ENCODE measurements at regions not wholly inside any gene's neighbourhood (a gene's known extent, or its start where the extent isn't known, plus 50 kb on each side); places are given as distances from the start of the nearest gene placed in this dataset.

GRCh38 chr11:88041679-88042078 lies 133.6 kb downstream of the RAB38 start:
- CTCF ChIA-PET: no interaction called here
- H3K4me3 Mint-ChIP-seq: no peak overlapping the region
- peaks cover 0 to 1% (median 0%) of the 10 kb centered on the region in 5 donors for H3K9me3 Mint-ChIP-seq

GRCh38 chr11:88040148-88040496 lies 135.1 kb downstream of the RAB38 start:
- ChIA-PET POLR2A (no interaction called here), CTCF (no interaction called here)
- Histone ChIP-seq H3K36me3 (ENCODE audit: insufficient read depth, low read length) (no peaks in the 10 kb centered on the region), H3K4me1 (ENCODE audit: insufficient read depth, low read length) (no peaks in the 10 kb centered on the region), H3K4me3 (ENCODE audit: low read length) (no peak overlapping the region), H3K27ac (ENCODE audit: low read depth, low read length) (no peak overlapping the region), H3K27me3 (ENCODE audit: insufficient read depth, low read length, poor library complexity, severe bottlenecking) (no peaks in the 10 kb centered on the region), H3K9me3 (ENCODE audit: low read length) (no peaks in the 10 kb centered on the region)
- Mint-ChIP-seq H3K36me3 (no peaks in the 10 kb centered on the region), H3K27me3 (peaks cover 1 to 32% of the 10 kb centered on the region in 2 donors), H3K27ac (no peak overlapping the region), H3K9me3 (peaks cover 0 to 1% (median 0%) of the 10 kb centered on the region in 5 donors), H3K4me1 (no peaks in the 10 kb centered on the region), H3K4me3 (no peak overlapping the region)
- DNase-seq: no peak

More at GRCh38 chr11:88041679-88042078, 133.6 kb downstream of the RAB38 start:
- H3K27ac Mint-ChIP-seq: no peak overlapping the region
- Histone ChIP-seq H3K36me3 (ENCODE audit: insufficient read depth, low read length) (no peaks in the 10 kb centered on the region), H3K27me3 (ENCODE audit: insufficient read depth, low read length, poor library complexity, severe bottlenecking) (no peaks in the 10 kb centered on the region), H3K4me1 (ENCODE audit: insufficient read depth, low read length) (no peaks in the 10 kb centered on the region), H3K27ac (ENCODE audit: low read depth, low read length) (no peak overlapping the region), H3K4me3 (ENCODE audit: low read length) (no peak overlapping the region), H3K9me3 (ENCODE audit: low read length) (no peaks in the 10 kb centered on the region)
- no peaks in the 10 kb centered on the region for H3K36me3 Mint-ChIP-seq
- POLR2A ChIA-PET: no interaction called here
- DNase-seq: no peak
- H3K4me1 Mint-ChIP-seq: no peaks in the 10 kb centered on the region
- H3K27me3 Mint-ChIP-seq: peaks cover 1 to 33% of the 10 kb centered on the region in 2 donors

GRCh38 chr11:88039476-88040147 lies 135.6 kb downstream of the RAB38 start:
- no peak overlapping the region for H3K4me3 ChIP-seq (ENCODE audit: low read length)
- no peaks in the 10 kb centered on the region for H3K27me3 ChIP-seq (ENCODE audit: insufficient read depth, low read length, poor library complexity, severe bottlenecking)
- no peak overlapping the region for H3K27ac ChIP-seq (ENCODE audit: low read depth, low read length)
- Mint-ChIP-seq H3K4me1 (no peaks in the 10 kb centered on the region), H3K4me3 (no peak overlapping the region), H3K36me3 (no peaks in the 10 kb centered on the region), H3K27me3 (peaks cover 1 to 27% of the 10 kb centered on the region in 2 donors), H3K9me3 (peaks cover 0 to 1% (median 0%) of the 10 kb centered on the region in 5 donors), H3K27ac (no peak overlapping the region)
- H3K4me1 ChIP-seq (ENCODE audit: insufficient read depth, low read length): no peaks in the 10 kb centered on the region
- H3K9me3 ChIP-seq (ENCODE audit: low read length): no peaks in the 10 kb centered on the region
- ChIA-PET CTCF (no interaction called here), POLR2A (no interaction called here)
- no peaks in the 10 kb centered on the region for H3K36me3 ChIP-seq (ENCODE audit: insufficient read depth, low read length)
- DNase-seq: no peak

GRCh38 chr11:88038063-88038462 lies 137.2 kb downstream of the RAB38 start:
- no peak overlapping the region for H3K27ac Mint-ChIP-seq
- H3K4me1 Mint-ChIP-seq: no peaks in the 10 kb centered on the region
- CTCF ChIA-PET: no interaction called here
- no peak for DNase-seq
- Histone ChIP-seq H3K27ac (ENCODE audit: low read depth, low read length) (no peak overlapping the region), H3K4me3 (ENCODE audit: low read length) (no peak overlapping the region), H3K27me3 (ENCODE audit: insufficient read depth, low read length, poor library complexity, severe bottlenecking) (no peaks in the 10 kb centered on the region), H3K36me3 (ENCODE audit: insufficient read depth, low read length) (no peaks in the 10 kb centered on the region), H3K9me3 (ENCODE audit: low read length) (no peaks in the 10 kb centered on the region), H3K4me1 (ENCODE audit: insufficient read depth, low read length) (no peaks in the 10 kb centered on the region)
- no peak overlapping the region for H3K4me3 Mint-ChIP-seq
- peaks cover 4 to 6% (median 4%) of the 10 kb centered on the region in 5 donors for H3K9me3 Mint-ChIP-seq
- H3K27me3 Mint-ChIP-seq: peaks cover 1 to 16% of the 10 kb centered on the region in 2 donors
- POLR2A ChIA-PET: no interaction called here
- H3K36me3 Mint-ChIP-seq: no peaks in the 10 kb centered on the region

- Histone ChIP-seq H3K27ac (ENCODE audit: low read depth, low read length) (no peak overlapping the region), H3K4me3 (ENCODE audit: low read length) (no peak overlapping the region), H3K27me3 (ENCODE audit: insufficient read depth, low read length, poor library complexity, severe bottlenecking) (no peaks in the 10 kb centered on the region), H3K4me1 (ENCODE audit: insufficient read depth, low read length) (no peaks in the 10 kb centered on the region), H3K36me3 (ENCODE audit: insufficient read depth, low read length) (no peaks in the 10 kb centered on the region), H3K9me3 (ENCODE audit: low read length) (no peaks in the 10 kb centered on the region)
- CTCF ChIA-PET: no interaction called here
- peaks cover 4 to 9% (median 5%) of the 10 kb centered on the region in 5 donors for H3K9me3 Mint-ChIP-seq
- no peaks in the 10 kb centered on the region for H3K36me3 Mint-ChIP-seq
- H3K27me3 Mint-ChIP-seq: peaks cover 0 to 16% of the 10 kb centered on the region in 2 donors
- POLR2A ChIA-PET: no interaction called here
- H3K4me3 Mint-ChIP-seq: no peak overlapping the region
- H3K4me1 Mint-ChIP-seq: no peaks in the 10 kb centered on the region
- no peak for DNase-seq
- no peak overlapping the region for H3K27ac Mint-ChIP-seq
These were observed 138.5 kb downstream of the RAB38 start for GRCh38 chr11:88036701-88037100.

GRCh38 chr11:88035271-88035670 lies 140.0 kb downstream of the RAB38 start:
- H3K4me1 Mint-ChIP-seq: no peaks in the 10 kb centered on the region
- no peaks in the 10 kb centered on the region for H3K27me3 ChIP-seq (ENCODE audit: insufficient read depth, low read length, poor library complexity, severe bottlenecking)
- no peak for DNase-seq
- H3K9me3 Mint-ChIP-seq: peaks cover 4 to 9% (median 5%) of the 10 kb centered on the region in 5 donors
- no peaks in the 10 kb centered on the region for H3K9me3 ChIP-seq (ENCODE audit: low read length)
- peaks cover 0 to 7% of the 10 kb centered on the region in 2 donors for H3K27me3 Mint-ChIP-seq
- H3K4me1 ChIP-seq (ENCODE audit: insufficient read depth, low read length): no peaks in the 10 kb centered on the region
- no peaks in the 10 kb centered on the region for H3K36me3 ChIP-seq (ENCODE audit: insufficient read depth, low read length)
- POLR2A ChIA-PET: no interaction called here
- H3K36me3 Mint-ChIP-seq: no peaks in the 10 kb centered on the region
- no peak overlapping the region for H3K27ac ChIP-seq (ENCODE audit: low read depth, low read length)
- no peak overlapping the region for H3K27ac Mint-ChIP-seq
- no peak overlapping the region for H3K4me3 ChIP-seq (ENCODE audit: low read length)
- CTCF ChIA-PET: no interaction called here
- H3K4me3 Mint-ChIP-seq: no peak overlapping the region

- Mint-ChIP-seq H3K9me3 (no peaks in the 10 kb centered on the region), H3K4me3 (no peak overlapping the region), H3K36me3 (no peaks in the 10 kb centered on the region), H3K4me1 (no peaks in the 10 kb centered on the region), H3K27ac (no peak overlapping the region), H3K27me3 (peaks cover 1 to 8% of the 10 kb centered on the region in 2 donors)
- H3K36me3 ChIP-seq (ENCODE audit: insufficient read depth, low read length): no peaks in the 10 kb centered on the region
- ChIA-PET POLR2A (no interaction called here), CTCF (interaction anchor here (1.2 to 3.0 kb wide), 4 partner anchors 521 to 535 kb away, joined by 4 to 21 read pairs (median 15); no protein-coding TSS in a partner anchor)
- no peaks in the 10 kb centered on the region for H3K4me1 ChIP-seq (ENCODE audit: insufficient read depth, low read length)
- no peak overlapping the region for H3K4me3 ChIP-seq (ENCODE audit: low read length)
- DNase-seq: no peak
- no peaks in the 10 kb centered on the region for H3K27me3 ChIP-seq (ENCODE audit: insufficient read depth, low read length, poor library complexity, severe bottlenecking)
- H3K27ac ChIP-seq (ENCODE audit: low read depth, low read length): no peak overlapping the region
- H3K9me3 ChIP-seq (ENCODE audit: low read length): no peaks in the 10 kb centered on the region
These were observed 157.6 kb downstream of the RAB38 start for GRCh38 chr11:88017666-88018065.

- DNase-seq: peak; percentile 28 to 61 (median 40)
- H3K27me3 Mint-ChIP-seq: peaks cover 0 to 1% of the 10 kb centered on the region in 2 donors
- H3K27ac ChIP-seq (ENCODE audit: low read depth, low read length): no peak overlapping the region
- no peaks in the 10 kb centered on the region for H3K4me1 ChIP-seq (ENCODE audit: insufficient read depth, low read length)
- ChIA-PET POLR2A (no interaction called here), CTCF (interaction anchor here (0.9 to 3.0 kb wide), 11 partner anchors 11 to 536 kb away, joined by 3 to 21 read pairs (median 6); no protein-coding TSS in a partner anchor)
- H3K9me3 ChIP-seq (ENCODE audit: low read length): no peaks in the 10 kb centered on the region
- H3K27me3 ChIP-seq (ENCODE audit: insufficient read depth, low read length, poor library complexity, severe bottlenecking): no peaks in the 10 kb centered on the region
- no peak overlapping the region for H3K4me3 ChIP-seq (ENCODE audit: low read length)
- H3K9me3 Mint-ChIP-seq: no peaks in the 10 kb centered on the region
- H3K4me3 Mint-ChIP-seq: no peak overlapping the region
- H3K27ac Mint-ChIP-seq: no peak overlapping the region
- no peaks in the 10 kb centered on the region for H3K36me3 ChIP-seq (ENCODE audit: insufficient read depth, low read length)
- no peaks in the 10 kb centered on the region for H3K4me1 Mint-ChIP-seq
- H3K36me3 Mint-ChIP-seq: no peaks in the 10 kb centered on the region
These were observed 158.7 kb downstream of the RAB38 start for GRCh38 chr11:88016392-88017170.

Data from CD8-positive, alpha-beta memory T cell (primary cell).